GM12872 (cell line): ENCODE measurements at regions not wholly inside any gene's neighbourhood (a gene's known extent, or its start where the extent isn't known, plus 50 kb on each side); places are given as distances from the start of the nearest gene placed in this dataset.

Experiments
- CTCF ChIP-seq: IDR thresholded peaks from 3 replicates; pipeline ENCODE4 v1.5.1; 2011; ENCODE audit warnings: low read depth, mild to moderate bottlenecking, low read length, moderate library complexity; ENCODE audit not compliant: insufficient read depth

GRCh38 chr3:150270883-150271590 lies 137.1 kb upstream of the TSC22D2 start:
- no peak for TF ChIP-seq CTCF

GRCh38 chr3:150269526-150269925 lies 138.6 kb upstream of the TSC22D2 start:
- no peak for TF ChIP-seq CTCF

- TF ChIP-seq CTCF: no peak
Measured at GRCh38 chr3:150268426-150269391, 139.4 kb upstream of the TSC22D2 start.

GRCh38 chr3:150267288-150267687 lies 140.8 kb upstream of the TSC22D2 start:
- no peak for TF ChIP-seq CTCF

GRCh38 chr3:150265305-150265704 lies 142.8 kb upstream of the TSC22D2 start:
- TF ChIP-seq CTCF: no peak

GRCh38 chr3:150264561-150265279 lies 143.4 kb upstream of the TSC22D2 start:
- no peak for TF ChIP-seq CTCF

GRCh38 chr3:150261958-150262357 lies 146.1 kb upstream of the TSC22D2 start:
- no peak for TF ChIP-seq CTCF
